GM21786 (cell line): ENCODE measurements at regions not wholly inside any gene's neighbourhood (a gene's known extent, or its start where the extent isn't known, plus 50 kb on each side); places are given as distances from the start of the nearest gene placed in this dataset.
"Not testable (repeated sequence)": the region's sequence is repeated elsewhere in the genome, so short reads cannot be mapped to it uniquely, and the experiment has no call there.

Experiments used
- ATAC-seq: cut with Tn5 transposase; IDR thresholded peaks from one replicate; pipeline ENCODE4 v1.9.1; 2021; ENCODE audit not compliant: unreplicated experiment

DNA sequence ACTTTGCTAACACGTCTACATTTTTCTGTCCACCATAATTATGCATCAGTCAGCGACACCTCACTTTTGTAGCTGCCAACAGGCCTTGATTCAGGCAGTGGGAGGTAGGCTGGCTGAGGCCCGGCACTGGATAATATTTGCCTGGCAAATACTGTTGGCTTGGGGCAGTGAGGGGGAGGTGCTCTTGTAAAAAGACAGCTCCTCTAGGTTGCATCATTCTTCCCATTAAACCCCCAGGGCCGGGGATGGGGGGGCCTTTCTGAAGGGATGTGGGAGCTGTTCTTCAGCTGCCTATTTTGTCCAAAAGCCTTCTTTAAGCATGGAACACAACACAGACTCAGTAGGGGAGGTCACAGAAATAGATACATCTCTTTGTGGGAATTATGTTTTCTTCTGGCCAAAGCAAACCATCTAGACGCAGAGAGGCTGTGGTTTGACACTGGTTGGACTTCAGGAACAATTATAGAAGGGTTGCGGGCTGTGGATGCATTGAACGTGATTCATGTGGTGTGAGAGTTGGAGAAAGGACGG is 338.3 kb upstream of the NT5E start:
- ATAC-seq, result no peak

DNA sequence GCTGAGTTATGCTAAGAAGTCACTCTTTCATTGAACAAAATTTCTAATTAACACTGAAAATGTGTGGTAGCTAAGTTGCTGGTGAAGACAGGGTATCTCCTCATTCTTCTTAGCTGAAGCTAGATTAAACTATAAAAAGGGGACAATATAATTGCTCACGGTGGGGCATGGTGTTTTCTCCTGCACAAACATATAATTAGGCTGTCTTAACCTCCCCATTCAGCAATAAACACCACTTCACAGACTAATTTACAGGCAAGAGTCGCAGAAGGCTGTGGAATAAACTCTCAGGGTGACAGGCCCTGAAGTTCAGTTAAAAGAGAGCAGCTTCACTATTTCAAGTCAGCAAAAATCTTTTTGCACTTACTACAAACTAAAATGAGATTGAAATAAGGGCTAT is 338.9 kb upstream of the NT5E start:
- no peak for ATAC-seq

DNA sequence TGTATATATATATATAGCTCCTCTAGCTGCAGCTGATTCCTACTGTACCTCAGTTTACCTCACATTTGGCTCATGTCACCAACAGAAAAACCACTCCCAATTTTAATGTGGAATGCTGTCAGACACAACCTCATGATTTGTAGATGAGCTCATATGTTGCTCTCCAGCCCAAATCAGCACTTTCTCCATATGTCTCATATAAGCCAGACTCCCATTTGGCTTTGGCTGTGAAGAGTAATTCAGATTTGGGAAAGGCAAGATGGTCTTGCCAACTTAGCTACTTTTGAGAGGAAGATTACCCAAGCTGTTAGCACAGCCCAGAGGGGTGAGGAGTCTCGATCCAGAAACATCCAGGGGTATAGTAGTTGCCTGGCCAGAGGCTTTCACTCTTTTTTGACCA is 342.2 kb upstream of the NT5E start:
- ATAC-seq, result no peak

DNA sequence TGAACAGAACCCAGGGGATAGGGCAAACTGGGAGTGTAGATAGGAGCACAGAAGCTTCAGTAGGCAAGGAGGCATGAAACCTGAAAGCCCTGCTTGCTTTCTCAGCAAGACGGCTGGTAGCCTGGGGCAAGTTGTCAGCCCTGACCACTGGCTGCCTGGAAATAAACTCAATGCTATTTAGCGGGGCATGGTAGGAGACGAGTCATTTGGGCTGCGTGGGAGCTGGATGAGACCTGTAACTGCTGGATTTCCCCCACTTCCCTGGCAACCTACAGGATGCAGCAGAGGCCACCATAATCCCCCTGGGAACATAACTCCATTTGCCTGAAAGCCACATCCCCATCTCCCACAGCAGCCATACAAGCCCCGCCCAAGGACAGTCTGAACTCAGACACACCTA is 332.6 kb upstream of the TBX18 start:
- no peak for ATAC-seq

DNA sequence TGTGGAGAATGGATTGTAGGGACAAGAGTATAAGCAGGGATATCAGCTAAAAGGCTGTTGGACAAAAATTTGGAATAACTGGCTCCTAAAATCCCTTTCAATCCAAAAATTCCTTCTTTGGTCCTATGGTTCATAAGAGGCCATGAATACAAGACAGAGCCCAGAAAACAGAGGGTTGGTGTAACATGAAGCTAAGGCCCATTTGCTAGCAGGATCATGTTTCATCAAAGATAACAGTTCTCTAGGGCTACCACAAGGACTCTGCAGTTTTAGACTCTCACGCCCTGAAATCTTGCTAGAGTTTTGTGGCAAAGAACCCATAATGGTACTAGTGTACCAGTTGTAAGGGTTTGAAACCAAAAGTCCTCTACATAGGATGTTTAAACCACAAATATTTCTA is 327.8 kb upstream of the TBX18 start:
- ATAC-seq, result no peak

DNA sequence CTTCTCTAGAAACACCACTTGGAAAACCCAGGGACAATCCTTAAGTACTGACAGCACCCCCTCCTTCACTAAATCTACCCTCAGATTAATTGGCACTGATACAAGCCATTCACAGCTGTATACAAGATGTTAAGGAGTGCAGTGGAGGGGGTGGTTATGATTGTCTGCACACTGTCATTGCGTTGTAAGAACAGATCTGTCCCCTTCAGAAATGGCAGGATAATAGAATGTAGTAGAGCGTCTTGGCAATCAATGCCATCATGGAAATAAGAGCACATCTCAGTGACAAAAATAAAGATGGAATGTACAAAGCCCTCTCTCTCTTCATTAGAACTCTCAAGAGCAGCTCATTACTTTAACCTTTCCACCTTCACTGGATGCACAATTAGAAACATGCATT is 324.9 kb upstream of the TBX18 start:
- ATAC-seq, result no peak

DNA sequence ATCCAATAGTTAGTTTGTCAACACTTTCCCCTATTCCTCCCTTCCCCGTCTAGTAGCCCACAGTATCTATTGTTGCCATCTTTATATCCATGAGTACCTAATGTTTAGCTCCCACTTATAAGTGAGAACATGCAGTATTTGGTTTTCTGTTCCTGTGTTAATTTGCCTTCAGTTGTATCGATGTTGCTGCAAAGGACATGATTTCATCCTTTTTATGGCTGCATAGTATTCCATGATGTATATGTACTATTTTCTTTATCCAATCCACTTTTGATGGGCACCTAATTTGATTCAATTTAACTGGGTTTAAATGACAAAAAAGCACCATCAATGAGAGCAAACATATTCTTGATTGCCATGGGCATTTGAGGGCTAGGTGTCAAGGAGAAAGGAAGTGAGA is 321.5 kb upstream of the TBX18 start:
- ATAC-seq, result no peak

DNA sequence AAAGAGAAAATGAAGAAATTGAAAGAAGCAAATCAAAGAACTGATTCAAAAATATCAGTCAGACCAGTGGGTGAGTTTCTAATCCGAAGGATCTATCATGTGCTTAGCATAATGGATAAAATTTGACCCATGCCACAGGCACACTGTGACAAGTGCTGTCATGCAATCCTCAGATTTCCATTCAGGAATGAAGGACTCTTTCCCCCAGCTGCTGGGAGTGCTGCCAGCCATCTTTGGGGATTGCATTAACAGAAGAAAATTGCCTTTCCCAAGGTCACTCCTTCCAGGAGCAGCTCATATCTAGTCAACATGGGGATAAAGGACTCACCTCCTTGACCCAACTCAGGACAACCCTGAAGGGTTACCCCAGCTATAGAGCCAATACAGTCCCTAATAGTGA is 316.7 kb upstream of the TBX18 start:
- no peak for ATAC-seq

DNA sequence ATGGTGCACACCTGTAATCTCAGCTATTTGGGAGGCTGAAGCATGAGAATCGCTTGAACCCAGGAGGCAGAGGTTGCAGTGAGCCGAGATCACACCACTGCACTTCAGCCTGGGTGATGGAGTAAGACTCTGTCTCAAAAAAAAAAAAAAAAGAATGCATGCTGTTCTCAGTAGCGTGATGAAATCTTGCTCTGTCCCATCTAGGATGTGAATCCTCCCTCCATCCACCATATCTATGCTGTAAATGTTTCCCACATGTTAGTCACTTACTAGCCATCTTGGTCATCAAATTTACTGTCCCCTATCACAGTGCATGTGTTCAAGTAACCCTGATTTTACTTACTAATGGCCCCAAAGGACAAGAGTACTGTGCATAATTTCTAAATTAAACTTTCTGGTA is 315.4 kb upstream of the TBX18 start:
- ATAC-seq, result no peak

DNA sequence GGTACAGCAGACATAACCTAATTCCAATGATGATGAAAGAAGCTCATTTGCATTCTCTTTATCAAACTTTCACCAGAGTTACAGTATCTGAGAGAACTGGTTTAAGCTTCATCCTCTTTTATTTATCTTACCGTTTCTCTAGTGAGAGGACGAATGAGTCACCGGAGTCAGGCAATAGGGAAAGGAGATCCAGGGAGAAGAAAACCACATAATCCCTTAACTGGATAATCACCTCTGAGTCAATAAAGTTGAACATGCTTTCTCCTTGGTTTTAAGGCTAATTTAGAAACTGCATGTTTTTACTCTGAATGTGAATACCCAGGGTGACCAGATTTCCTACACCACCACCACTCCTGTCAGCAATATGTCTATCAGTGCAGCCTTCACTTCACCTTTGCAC is 313.7 kb upstream of the TBX18 start:
- ATAC-seq, result no peak

DNA sequence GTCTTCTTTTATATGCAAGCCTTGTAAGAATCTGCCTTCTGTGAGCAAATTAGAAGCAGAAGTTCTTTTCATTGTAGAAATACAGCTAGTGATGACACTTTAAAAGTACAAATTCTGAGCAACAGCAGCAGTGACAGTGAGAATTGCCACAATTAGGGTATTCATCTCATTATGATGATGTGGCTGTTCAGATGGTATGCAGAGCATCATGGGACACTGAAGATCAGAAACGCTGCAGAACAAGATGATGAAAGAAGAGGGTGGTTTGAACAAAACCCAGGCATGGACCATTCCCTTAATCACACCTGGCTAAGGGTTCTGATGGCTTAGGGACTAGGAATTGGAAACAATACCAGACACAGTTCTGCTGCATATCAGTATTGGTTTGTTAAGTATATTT is 312.7 kb upstream of the TBX18 start:
- ATAC-seq, result no peak

DNA sequence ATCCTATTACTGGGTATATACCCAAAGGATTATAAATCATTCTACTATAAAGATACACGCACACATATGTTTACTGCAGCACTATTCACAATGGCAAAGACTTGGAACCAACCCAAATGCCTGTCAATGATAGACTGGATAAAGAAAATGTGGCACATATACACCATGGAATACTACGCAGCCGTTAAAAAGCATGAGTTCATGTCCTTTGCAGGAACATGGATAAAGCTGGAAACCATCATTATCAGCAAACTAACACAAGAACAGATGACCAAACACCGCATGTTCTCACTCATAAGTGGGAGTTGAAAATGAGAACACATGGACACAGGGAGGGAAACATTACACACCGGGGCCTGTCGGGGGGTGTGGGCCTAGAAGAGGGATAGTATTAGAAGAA is 307.4 kb upstream of the TBX18 start:
- not testable (repeated sequence) for ATAC-seq

DNA sequence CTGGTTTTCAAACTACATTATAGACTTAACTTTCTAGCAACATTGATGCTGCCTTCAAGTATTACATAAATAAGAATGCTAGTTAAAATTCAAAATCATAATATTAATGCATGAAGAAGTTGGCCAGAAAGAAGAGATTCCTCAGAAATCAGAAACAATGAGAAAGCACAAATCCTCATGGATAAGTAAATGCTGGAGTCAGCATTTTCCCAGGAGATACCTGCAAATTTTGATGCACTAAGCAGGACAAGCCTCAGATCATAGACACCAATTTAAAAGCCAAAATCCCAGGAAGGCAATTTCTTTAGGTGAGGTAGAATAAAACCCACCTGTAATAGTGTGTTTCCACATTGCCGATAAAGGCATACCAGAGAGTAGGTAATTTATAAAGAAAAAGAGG is 305.2 kb upstream of the TBX18 start:
- ATAC-seq, result no peak

DNA sequence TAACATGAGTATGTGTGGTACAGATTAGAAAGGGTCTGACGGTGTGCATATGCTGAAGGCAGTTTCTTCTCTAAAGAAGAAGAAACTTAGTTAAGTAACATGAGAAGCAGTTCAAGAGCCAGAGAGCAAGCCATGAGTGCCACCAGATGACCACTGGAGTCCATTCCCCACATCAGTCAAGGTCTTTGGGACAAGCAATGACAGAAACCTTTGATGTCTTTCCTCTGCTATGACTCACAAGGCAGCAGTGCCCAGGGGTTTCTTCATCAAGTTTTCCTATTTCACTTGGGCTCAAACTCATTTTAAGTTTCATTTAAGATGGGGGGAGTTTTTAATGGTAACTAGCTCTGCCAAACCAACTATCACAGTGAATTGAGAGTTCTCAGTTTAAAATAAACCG is 303.8 kb upstream of the TBX18 start:
- no peak for ATAC-seq

DNA sequence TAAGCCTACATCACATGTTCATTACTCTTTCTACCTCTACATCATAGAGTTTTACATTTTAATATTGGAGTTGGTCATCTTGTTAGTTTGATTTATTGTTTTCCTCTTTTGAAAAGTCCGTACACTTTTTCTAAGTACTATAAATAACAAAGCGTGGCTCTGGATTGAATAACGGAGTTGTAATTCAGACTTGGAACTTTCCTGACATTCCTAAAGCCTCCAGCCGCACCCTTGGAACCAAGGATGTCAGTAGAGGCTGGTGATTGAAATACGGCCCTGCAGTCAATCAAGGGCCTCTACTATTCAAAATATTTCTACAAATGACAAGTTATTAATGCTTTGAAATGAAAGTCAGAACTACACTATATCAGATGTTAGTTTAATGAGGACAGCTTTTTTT is 301.9 kb upstream of the TBX18 start:
- ATAC-seq, result no peak

DNA sequence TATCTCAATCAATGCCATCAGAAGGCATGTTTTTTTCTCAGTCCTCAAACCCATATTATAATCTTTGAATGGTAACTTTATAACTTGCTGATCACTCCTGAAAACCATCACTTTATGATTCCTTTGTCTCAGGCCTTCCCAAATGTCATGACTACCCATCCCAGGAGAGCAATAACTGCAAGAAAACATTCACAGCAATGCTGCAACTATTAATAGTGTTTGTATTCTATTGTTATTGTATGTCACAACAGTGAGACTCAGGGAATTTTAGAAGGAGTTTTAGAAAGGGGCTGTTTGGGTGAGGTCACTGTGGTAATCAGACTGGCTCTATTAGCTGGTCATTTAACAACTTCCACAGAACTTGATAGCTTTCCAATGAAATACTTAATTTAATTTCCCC is 301.4 kb upstream of the TBX18 start:
- ATAC-seq, result no peak

DNA sequence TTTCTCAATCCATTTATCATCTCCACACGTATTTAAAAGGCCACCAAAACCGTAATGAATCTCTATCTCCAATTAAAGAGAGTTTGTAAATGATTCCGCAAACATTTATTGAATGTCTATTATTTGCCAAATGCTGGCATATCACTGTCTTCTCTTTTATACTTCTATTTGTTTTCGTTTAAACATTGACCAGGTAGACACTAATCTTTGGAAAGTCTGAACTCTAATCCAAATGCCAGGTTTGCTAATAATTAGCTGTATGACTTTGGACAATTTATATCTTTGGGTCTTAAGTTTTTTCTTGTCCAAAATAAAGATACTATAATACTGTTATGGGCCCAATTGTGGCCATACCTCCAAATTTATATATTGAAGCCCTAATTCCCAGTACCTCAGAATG is 299.2 kb upstream of the TBX18 start:
- no peak for ATAC-seq

DNA sequence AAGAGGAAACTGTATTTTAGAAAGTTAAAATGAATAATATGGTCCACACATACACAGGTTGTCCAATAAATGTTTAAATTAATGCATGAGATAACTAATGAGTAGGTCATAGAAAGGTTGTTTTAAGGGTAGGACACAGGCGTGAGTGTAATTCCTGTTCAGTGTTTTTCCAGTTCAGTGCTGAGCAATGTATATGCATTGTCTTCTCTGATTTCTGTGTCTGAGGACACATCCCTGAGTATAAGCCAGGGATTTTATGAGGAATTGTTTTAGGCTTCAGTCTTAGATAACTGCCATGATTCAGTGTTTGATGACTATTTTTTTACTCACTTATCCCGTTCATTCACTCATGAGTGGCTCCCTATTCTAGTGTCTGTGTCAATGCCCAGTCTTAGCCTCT is 298.5 kb upstream of the TBX18 start:
- no peak for ATAC-seq

DNA sequence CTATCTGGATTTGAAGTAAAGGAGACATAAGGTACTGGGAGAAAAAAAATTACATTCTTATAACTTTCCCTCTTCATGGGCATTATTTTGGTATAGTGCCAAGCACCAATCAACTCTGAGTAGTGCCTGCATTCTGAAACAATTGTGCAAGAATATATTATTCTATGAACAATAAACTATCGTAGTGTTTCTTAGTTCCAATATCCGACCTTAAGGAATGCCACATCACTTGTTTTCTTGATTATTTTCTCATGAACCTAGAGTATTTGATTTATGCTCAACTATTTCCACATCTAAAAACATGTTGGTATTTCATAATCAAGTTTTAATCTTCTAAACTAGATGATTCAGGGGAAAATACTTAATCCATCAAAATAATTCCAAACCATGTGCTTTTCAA is 294.4 kb upstream of the TBX18 start:
- ATAC-seq, result no peak

DNA sequence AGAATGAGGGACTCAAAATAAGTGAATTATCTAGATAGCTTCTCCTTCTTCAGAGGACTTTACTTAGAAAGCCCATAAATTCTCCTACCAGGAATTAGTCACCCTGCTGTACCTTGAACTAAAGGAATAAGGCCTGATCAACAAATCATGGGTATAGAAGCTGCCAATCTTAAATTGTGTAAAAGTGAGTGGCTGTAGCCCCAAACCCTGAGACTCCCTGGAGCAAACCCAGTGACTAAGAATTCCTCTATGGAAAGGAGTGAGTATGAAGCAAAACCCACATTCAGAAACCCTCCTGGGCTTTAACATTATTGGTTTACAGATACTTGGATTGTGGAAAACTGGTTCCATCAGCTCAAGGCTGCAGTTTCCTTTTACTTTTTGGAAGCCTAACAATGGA is 285.8 kb upstream of the TBX18 start:
- ATAC-seq, result no peak

DNA sequence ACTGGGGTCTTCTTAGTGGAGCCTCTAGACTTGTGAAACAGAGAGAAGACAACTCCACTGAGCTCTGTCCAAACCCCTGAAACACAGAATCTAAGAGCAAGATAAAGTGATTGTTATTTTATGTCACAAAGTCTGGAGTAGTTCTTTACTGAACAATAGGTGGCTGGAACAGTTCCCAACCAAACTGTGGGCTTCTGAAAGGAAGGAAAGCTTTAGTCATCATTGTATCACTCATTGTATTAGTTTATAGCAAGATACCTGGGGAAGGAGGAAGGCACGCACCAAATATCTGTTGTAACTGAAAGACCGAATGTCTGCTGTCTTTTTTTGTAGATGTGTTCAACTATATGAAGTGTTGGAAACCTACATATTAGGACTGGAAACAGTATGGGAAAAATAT is 284.9 kb upstream of the TBX18 start:
- ATAC-seq, result no peak

DNA sequence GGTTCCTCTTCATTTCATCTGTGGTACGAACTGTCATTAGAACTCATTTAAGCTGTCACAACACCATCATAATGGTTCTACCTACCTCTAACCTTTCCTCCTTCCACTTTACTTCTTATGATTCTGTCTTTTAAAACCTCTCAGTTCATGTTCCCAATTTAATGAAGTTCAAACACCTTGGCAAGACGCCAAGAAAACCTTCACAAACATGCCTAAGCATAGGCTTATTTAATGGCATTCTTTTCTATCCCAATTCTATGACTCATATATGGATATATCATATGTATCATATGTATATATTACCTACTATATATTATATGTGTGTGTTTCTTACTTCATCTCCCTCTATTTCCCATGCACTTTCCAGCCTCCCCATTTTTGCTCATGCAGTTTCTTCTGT is 283.4 kb upstream of the TBX18 start:
- no peak for ATAC-seq

DNA sequence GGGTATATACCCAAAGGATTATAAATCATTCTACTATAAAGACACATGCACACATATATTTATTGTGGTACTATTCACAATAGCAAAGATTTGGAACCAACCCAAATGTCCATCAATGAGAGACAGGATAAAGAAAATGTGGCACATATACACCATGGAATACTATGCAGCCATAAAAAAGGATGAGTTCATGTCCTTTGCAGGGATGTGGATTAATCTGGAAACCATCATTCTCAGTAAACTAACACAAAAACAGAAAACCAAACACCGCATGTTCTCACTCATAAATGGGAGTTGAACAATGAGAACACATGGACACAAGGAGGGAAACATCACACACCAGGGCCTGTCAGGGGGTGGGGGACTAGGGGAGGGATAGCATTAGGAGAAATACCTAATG is 281.4 kb upstream of the TBX18 start:
- not testable (repeated sequence) for ATAC-seq

DNA sequence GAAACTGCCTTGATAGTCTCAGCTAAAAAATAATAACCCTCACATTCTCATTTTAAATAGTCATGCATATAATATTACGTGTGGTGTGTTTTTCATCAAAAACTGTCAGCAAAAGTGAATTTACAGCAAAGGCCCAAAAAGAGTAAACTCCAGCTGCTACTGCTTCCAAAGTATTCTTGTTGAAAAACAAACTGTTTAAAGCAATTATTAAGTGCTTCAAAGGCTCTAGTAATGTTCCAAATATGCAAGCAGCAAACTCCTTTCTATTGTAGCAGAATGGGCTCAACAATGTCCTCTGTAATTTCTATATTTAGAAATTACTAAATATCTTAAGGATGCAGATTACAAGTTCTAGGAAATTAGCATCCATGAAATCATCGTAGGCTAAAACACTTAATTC is 280.0 kb upstream of the TBX18 start:
- ATAC-seq, result no peak
